K562 (cell line): ENCODE measurements at regions not wholly inside any gene's neighbourhood (a gene's known extent, or its start where the extent isn't known, plus 50 kb on each side); places are given as distances from the start of the nearest gene placed in this dataset.
"Not testable (repeated sequence)": the region's sequence is repeated elsewhere in the genome, so short reads cannot be mapped to it uniquely, and the experiment has no call there.

Source experiments
- ATAC-seq: fragments of 200-7000 bp; cut with Tn5 transposase; 3 replicates; pipeline ENCODE4 v1.9.1; 2020; ENCODE audit warnings: moderate library complexity
- BruUV-seq: library from RNA; stranded (reverse); fragments of 400-500 nt; replicated peaks from 2 replicates; lab custom pipeline; 2021; lab: Mats Ljungman, UMichigan
- CTCF ChIA-PET: fragments of 300-600 bp; formaldehyde crosslinking; extraction: SDS; loops from one replicate; lab custom pipeline; 2021; ENCODE audit warnings: low intra/inter-chr PET ratio; lab: Yijun Ruan, JAX
- POLR2A ChIA-PET: fragments of 300-600, 350-650 bp; sonication (Branson Sonifier 250); formaldehyde crosslinking; extraction: SDS; loops from one replicate; lab custom pipeline; 2021; ENCODE audit warnings: antibody characterized with exemption, inconsistent platforms; lab: Yijun Ruan, JAX
- DNase-seq, 4 experiments: peaks; one replicate each; pipeline versions ENCODE4 v3.0.0 to v3.0.0-alpha.2; 2011 to 2018; ENCODE audit warnings: low spot score in 3 of 4, mixed read lengths in 3 of 4; ENCODE audit errors: extremely low read depth in 1 of 4
- FAIRE-seq: peaks from 2 replicates; lab custom pipeline; 2011; peaks lifted over from hg19 to GRCh38; lab: Jason Lieb, UNC
- H2AFZ ChIP-seq: 2 replicates; pipeline ENCODE4 v1.6.0; 2011; ENCODE audit warnings: low read depth, low read length, control low read depth, inconsistent platforms
- H3K27ac ChIP-seq: fragments of 200-600 bp; 3 replicates; pipeline ENCODE4 v1.8.0; 2011; ENCODE audit warnings: low read depth, mild to moderate bottlenecking, control low read depth, inconsistent platforms, low read length, moderate library complexity, mixed read lengths; ENCODE audit errors: extremely low read depth
- H3K27me3 ChIP-seq, 2 experiments: fragments of 300-600 bp in 1 of 2; 2 replicates in 1 of 2; 3 replicates in 1 of 2; pipeline versions ENCODE4 v1.6.0 to v1.8.0; 2011; ENCODE audit warnings: inconsistent platforms in 2 of 2, low read length in 2 of 2, mild to moderate bottlenecking in 1 of 2, mixed read lengths in 1 of 2, moderate library complexity in 1 of 2; ENCODE audit not compliant: control insufficient read depth in 2 of 2, insufficient read depth in 2 of 2
- H3K36me3 ChIP-seq: fragments of 300-600 bp; 3 replicates; pipeline ENCODE4 v1.8.0; 2011; ENCODE audit warnings: mild to moderate bottlenecking, low read length, inconsistent platforms; ENCODE audit not compliant: control insufficient read depth, insufficient read depth
- H3K4me1 ChIP-seq, 2 experiments: fragments of 200-600 bp in 1 of 2; replicated peaks in 1 of 2; 2 replicates in 1 of 2; 3 replicates in 1 of 2; pipeline versions ENCODE4 v1.5.1 to v1.8.0; 2011; ENCODE audit warnings: inconsistent platforms in 2 of 2, low read length in 2 of 2, mild to moderate bottlenecking in 1 of 2, mixed read lengths in 1 of 2, moderate library complexity in 1 of 2; ENCODE audit not compliant: control insufficient read depth in 2 of 2, insufficient read depth in 2 of 2
- H3K4me2 ChIP-seq: 2 replicates; pipeline ENCODE4 v1.6.1; 2011; ENCODE audit warnings: low read length, control low read depth, inconsistent platforms, mixed read lengths; ENCODE audit not compliant: insufficient read depth
- H3K4me3 ChIP-seq: fragments of 200-600 bp; sonication (generic), shearing (Covaris generic); 2 replicates; pipeline ENCODE4 v1.5.1; 2016; ENCODE audit warnings: control low read depth, inconsistent platforms
- H3K79me2 ChIP-seq: fragments of 200-600 bp; 3 replicates; pipeline ENCODE4 v1.8.0; 2011; ENCODE audit warnings: low read length, inconsistent platforms; ENCODE audit not compliant: control insufficient read depth, insufficient read depth
- H3K9ac ChIP-seq, 2 experiments: 2 replicates each; pipeline versions ENCODE4 v1.6.0 to v1.6.1; 2011; ENCODE audit warnings: low read depth in 2 of 2, low read length in 2 of 2, control low read depth in 1 of 2, inconsistent platforms in 1 of 2, mild to moderate bottlenecking in 1 of 2, mixed read lengths in 1 of 2; ENCODE audit not compliant: insufficient read depth in 1 of 2
- H3K9me1 ChIP-seq: one replicate; pipeline ENCODE4 v1.6.0; 2011; ENCODE audit warnings: inconsistent platforms, mild to moderate bottlenecking, low read length, moderate library complexity; ENCODE audit not compliant: control insufficient read depth, insufficient read depth
- H3K9me3 ChIP-seq: replicated peaks from 2 replicates; pipeline ENCODE4 v1.5.1; 2011; ENCODE audit warnings: low read depth, low read length, inconsistent platforms; ENCODE audit not compliant: control insufficient read depth, insufficient read depth
- H4K20me1 ChIP-seq: replicated peaks from 2 replicates; pipeline ENCODE4 v1.6.1; 2011; ENCODE audit warnings: low read length, inconsistent platforms, mixed read lengths; ENCODE audit not compliant: control insufficient read depth, insufficient read depth
- WHSC1 ChIP-seq: IDR thresholded peaks from one replicate; pipeline ENCODE4 v1.6.1; 2012; ENCODE audit warnings: low read length, control low read depth, inconsistent platforms
- WGBS: fragments of 100-300 bp; shearing (Covaris generic); methylation state at CpG from one replicate; pipeline ENCODE4 v1.1.6; 2016; ENCODE audit warnings: low coverage, mixed read lengths; ENCODE audit not compliant: insufficient coverage; ENCODE audit errors: missing lambda C conversion rate; 5-methylcytosine and 5-hydroxymethylcytosine counted together
- in situ Hi-C: fragments of 300-500 bp; cut with MboI; formaldehyde crosslinking; loops from 4 replicates; pipeline ENCODE4 v1.15.0; 2018; ENCODE audit warnings: inconsistent platforms, mixed read lengths
- intact Hi-C: fragments of 100-400 bp; cut with micrococcal nuclease; formaldehyde crosslinking; loops from 2 replicates; pipeline ENCODE4 v1.14.2; 2022

GRCh38 chr7:1304011-1304410, 71.3 kb downstream of the UNCX start:
- DNase-seq: not testable (repeated sequence)

GRCh38 chr7:1305873-1306272, 73.2 kb downstream of the UNCX start:
- intact Hi-C loops (no loop called here), in situ Hi-C loops (no loop called here)
- Histone ChIP-seq H3K27ac (no peak overlapping the region), H4K20me1 (no peaks in the 10 kb centered on the region), H3K4me1 (peaks cover 0 to 6% of the 10 kb centered on the region in 2 experiments; a peak in 2 of 5 replicates), H3K79me2 (no peaks in the 10 kb centered on the region), H3K9me3 (no peaks in the 10 kb centered on the region), H3K4me3 (no peak overlapping the region), H3K27me3 (peaks cover 11 to 26% of the 10 kb centered on the region in 2 experiments; a peak in 4 of 5 replicates), H2AFZ (no peak overlapping the region), H3K9me1 (peaks cover 3% of the 10 kb centered on the region), H3K36me3 (no peaks in the 10 kb centered on the region), H3K4me2 (no peak overlapping the region), H3K9ac (no peak overlapping the region)
- BruUV-seq: no TSS peak
- no peak for TF ChIP-seq WHSC1
- ChIA-PET CTCF (no interaction called here), POLR2A (no interaction called here)
- DNase-seq (no peak), ATAC-seq (no peak), FAIRE-seq (no peak)
- 2% methylated on average over 5 of the region's 5 CpGs for WGBS

More at GRCh38 chr7:1304011-1304410, 71.3 kb downstream of the UNCX start:
- in situ Hi-C loops, H4K20me1 ChIP-seq, H3K4me2 ChIP-seq, H3K9me1 ChIP-seq, BruUV-seq, intact Hi-C loops, H2AFZ ChIP-seq, CTCF ChIA-PET, H3K9ac ChIP-seq, ATAC-seq, H3K4me3 ChIP-seq, H3K79me2 ChIP-seq, H3K36me3 ChIP-seq, H3K9me3 ChIP-seq, POLR2A ChIA-PET, H3K27ac ChIP-seq, FAIRE-seq: not testable (repeated sequence)
- WGBS: under 1% methylated on average over 13 of the region's 15 CpGs
- peaks cover 15 to 39% of the 10 kb centered on the region in 2 experiments; a peak in 4 of 5 replicates for H3K27me3 ChIP-seq
- peaks cover 0 to 15% of the 10 kb centered on the region in 2 experiments; a peak in 2 of 5 replicates for H3K4me1 ChIP-seq
